GM18858 (cell line): ENCODE measurements at regions not wholly inside any gene's neighbourhood (a gene's known extent, or its start where the extent isn't known, plus 50 kb on each side); places are given as distances from the start of the nearest gene placed in this dataset.
"Not testable (repeated sequence)": the region's sequence is repeated elsewhere in the genome, so short reads cannot be mapped to it uniquely, and the experiment has no call there.

ENCODE experiments used
- ATAC-seq: cut with Tn5 transposase; IDR thresholded peaks from one replicate; pipeline ENCODE4 v1.9.1; 2021; ENCODE audit not compliant: unreplicated experiment

DNA sequence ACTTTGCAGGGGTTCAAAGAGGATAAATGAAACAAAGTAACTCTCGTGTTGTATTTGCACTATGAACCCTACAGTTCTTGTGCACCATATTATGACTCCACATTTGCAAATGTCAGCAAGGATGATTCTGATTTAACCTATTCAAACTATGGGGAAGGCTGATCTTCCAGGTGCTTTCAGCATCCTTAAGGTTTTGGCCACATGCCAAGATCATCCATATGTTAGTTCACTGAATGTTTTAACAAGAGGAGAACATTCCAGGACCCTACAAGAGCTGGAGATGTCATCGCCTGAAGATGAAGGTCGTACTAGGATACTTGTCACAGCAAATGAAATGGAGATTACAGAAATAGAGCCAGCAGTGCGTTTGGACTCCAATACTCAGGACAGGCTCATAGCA lies 114.2 kb downstream of the DHRS2 start:
- ATAC-seq: no peak

GRCh38 chr14:23751616-23752015 lies 115.5 kb downstream of the DHRS2 start:
- no peak for ATAC-seq

GRCh38 chr14:23763394-23763793 lies 127.2 kb downstream of the DHRS2 start:
- no peak for ATAC-seq

GRCh38 chr14:23766737-23767401 lies 130.7 kb downstream of the DHRS2 start:
- no peak for ATAC-seq

GRCh38 chr14:23769221-23769728 lies 133.1 kb downstream of the DHRS2 start:
- not testable (repeated sequence) for ATAC-seq

- ATAC-seq: no peak
Measured at GRCh38 chr14:23773981-23774380, 137.8 kb downstream of the DHRS2 start.

- no peak for ATAC-seq
Measured at GRCh38 chr14:23776296-23776695, 140.1 kb downstream of the DHRS2 start.

- ATAC-seq: no peak
Measured at GRCh38 chr14:23785208-23785607, 149.0 kb downstream of the DHRS2 start.

- no peak for ATAC-seq
Measured at GRCh38 chr14:23787436-23787835, 151.3 kb downstream of the DHRS2 start.

GRCh38 chr14:23789696-23790095 lies 153.5 kb downstream of the DHRS2 start:
- ATAC-seq: no peak

DNA sequence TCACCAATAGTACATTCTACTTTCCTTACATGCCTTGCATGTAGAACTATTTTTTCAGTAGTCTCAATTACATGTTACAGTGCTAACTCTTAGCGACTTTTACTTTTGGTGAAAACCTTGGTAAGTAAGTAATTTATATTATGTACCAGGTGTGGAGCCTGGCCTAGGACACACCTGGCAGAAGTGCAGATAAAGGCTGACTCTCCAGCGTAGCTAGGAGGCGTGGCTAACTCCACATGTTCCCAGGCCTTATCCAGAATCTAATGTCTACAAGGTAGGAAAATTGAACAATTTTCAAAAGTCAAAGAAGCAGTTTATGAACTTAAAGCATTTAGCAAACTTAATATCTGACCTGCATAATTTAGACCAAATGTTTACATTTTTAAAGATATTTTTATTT lies 157.4 kb downstream of the DHRS2 start:
- ATAC-seq: no peak

DNA sequence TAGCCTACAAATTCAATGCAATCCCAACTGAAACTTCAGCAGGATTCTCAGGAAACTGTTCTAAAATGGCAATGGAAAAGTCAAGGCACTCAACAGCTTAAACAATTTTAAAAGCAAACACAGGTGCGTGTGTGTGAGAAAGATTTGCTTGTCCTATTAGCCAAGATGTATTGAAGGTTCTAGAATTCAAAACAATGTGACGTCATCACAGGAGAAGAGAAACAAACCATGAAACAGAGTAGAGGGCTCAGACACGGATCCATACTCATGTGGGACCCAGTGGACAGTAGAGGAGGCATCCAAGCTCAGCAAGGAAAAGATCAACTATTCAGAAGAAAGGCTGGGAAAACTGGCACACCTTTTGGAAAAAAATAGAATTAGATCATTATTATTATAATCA lies 152.8 kb upstream of the DHRS4 start:
- ATAC-seq: no peak

GRCh38 chr14:23801766-23802165 lies 151.8 kb upstream of the DHRS4 start:
- no peak for ATAC-seq

DNA sequence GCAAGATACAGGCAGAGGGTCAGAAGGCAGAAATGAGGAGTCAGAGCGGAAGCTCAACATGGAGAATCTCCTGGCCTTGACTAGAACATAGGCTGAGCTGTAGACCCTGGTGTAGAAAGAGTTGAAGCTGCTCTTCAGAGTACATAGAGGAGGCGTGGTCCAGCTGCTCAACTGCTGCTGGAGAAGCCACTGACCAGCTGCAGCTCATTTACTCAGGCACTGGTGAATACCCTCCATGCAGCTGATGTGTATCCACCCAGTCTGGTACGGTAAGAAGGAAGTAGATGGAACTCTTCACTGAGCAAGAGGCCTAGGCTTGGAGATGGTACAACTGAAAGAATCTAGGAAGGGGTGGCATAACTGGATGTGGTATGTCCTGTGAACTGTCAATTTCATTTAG lies 148.8 kb upstream of the DHRS4 start:
- no peak for ATAC-seq

DNA sequence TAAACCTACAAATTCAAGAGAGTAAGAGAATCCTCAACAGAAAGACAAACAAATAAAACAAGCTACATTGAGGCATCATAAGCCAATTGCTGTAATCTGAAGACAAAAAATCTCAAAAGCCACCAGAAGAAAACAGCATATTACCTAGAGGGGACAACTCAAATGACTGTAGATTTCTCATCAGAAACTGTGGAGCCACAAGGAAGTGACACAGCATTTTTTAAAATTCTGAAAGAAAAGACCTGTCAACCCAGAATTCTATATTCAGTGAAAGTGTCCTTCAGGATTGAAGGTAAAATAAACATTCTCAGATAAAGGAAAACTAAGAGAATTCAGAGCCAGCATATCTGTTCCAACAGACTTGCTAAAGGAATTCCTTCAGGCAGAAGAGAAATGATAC lies 147.8 kb upstream of the DHRS4 start:
- no peak for ATAC-seq

GRCh38 chr14:23814527-23815256 lies 138.9 kb upstream of the DHRS4 start:
- no peak for ATAC-seq

GRCh38 chr14:23816371-23816770 lies 137.2 kb upstream of the DHRS4 start:
- ATAC-seq: no peak

GRCh38 chr14:23817164-23817767 lies 136.3 kb upstream of the DHRS4 start:
- no peak for ATAC-seq

DNA sequence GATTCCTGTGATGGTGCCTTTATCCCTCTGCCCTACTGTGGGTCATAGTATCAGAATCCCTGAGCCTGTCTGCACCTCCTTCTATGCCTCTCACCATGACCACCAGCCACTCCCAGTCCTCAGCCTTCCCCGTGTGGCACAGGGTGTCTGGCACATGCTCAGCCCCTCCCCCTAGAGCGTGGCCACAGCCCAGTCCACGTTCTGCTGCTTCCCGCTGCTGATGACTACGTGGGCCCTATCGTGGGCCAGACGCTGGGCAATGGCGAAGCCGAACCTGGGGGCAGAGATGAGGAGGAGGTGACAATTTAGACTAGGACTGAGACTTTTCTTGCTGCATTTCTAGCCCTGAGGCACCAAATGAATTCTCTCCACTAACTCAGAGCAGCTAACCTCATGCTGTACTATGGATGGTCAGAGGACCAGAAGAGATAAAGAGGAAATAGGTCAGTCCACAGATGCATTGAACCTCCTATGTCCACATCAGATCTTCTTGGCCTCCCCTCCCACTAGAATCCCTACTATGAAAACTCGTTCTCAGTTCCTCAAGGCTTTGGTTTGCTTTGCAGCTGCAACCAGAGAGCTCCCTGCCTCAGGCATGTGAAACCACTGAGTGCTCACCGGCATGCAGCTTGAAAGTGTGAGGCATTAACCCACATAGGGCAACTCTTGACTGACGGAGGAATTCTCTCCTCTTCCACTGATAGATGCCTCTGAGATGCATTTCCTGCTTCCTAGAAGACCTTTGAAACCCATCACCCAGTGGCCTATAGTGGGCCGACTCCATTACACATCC lies 126.3 kb upstream of the DHRS4 start:
- ATAC-seq: no peak

DNA sequence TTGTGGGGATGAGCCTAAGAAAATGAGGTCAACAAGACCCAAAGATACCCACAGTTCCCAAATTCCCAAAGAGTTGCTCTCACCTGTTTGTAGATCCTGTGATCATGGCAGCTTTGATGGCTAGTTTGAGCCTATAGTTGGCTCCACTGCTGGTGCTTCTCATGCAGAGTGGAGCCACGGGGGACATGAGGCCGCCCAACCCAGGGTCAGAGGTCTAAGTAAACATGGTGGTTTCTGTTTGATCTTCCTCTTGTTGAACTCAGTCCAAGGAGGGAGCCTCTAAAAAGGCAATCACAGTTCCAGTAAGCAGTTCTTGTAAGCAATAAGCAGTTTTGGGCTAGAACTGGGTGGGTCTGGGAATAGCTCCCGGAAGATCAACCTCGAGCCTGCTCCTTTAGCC lies 125.6 kb upstream of the DHRS4 start:
- no peak for ATAC-seq

DNA sequence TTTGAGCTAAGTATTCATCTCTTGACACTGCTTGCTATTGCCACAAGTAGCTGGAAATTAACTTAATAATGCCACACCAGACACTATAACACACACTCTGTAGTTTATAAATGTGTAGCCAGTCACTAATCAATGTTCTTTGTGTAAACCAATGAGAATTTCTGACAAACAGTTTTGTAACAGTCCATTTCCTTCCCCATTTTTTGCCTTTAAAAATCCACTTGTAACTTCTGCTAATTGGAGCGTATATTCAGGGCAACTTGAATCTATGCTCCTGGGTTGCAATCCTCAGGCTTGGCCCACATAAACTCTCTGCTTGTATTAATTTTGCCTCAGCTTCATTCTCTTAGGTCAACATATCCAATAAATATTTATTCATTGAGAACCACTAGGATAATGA lies 125.0 kb upstream of the DHRS4 start:
- ATAC-seq: no peak
